Bone marrow (tissue), 2 donors: ENCODE measurements at regions not wholly inside any gene's neighbourhood (a gene's known extent, or its start where the extent isn't known, plus 50 kb on each side); places are given as distances from the start of the nearest gene placed in this dataset.

Experiments used
- DNase-seq, 2 donors: peaks; one replicate each; lab custom pipeline; 2025; lab: John Stamatoyannopoulos, UW

- DNase-seq: no peak
Observed at GRCh38 chr2:64338910-64339500, 115.0 kb upstream of the LGALSL start.

- no peak for DNase-seq
Observed at GRCh38 chr2:64341461-64341860, 112.5 kb upstream of the LGALSL start.

- DNase-seq: no peak
Observed at GRCh38 chr2:64342195-64343099, 111.5 kb upstream of the LGALSL start.

GRCh38 chr2:64344999-64345576 lies 108.9 kb upstream of the LGALSL start:
- DNase-seq: no peak

GRCh38 chr2:64345998-64346397 lies 108.0 kb upstream of the LGALSL start:
- no peak for DNase-seq

GRCh38 chr2:64348386-64349130 lies 105.4 kb upstream of the LGALSL start:
- no peak for DNase-seq

DNA sequence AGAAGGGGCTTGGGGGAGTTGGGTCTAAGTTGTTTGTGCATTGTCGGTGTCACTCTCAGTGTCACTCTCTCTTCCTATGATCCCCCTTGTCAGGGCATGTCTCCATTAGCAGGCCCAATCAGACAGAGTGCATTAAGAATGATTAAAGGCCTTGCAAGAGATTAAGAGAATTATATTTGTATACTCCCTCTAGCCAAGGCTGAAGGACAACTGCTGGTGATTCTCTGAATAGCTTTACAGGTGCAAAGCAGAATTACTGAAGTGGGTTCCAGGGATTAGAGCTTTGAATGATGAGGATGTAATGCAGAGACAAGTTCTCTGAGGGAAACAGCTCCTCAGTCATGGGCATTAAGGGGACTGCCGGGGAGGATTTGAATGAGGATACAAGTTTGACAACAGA lies 104.8 kb upstream of the LGALSL start:
- no peak for DNase-seq

DNA sequence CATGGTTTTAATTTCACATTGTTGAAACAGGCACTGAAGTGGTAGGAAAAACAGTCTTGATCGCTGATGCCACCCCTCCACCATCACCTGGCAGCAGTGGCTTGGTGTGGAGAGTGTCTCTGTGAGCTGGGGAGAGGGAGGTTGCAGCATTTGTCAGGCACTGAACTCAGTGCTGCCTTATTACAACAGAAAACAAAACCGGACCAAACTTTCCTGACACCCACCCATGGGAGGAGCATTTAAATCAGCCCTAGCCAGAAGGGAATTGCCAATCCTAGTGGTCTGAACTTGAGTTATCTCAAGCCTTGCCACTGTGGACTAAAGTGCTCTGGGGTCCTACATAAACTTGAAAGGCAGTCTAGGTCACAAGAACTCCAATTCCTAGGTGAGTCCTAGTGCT lies 103.0 kb upstream of the LGALSL start:
- DNase-seq: no peak

- DNase-seq: no peak
Observed at GRCh38 chr2:64352292-64352691, 101.7 kb upstream of the LGALSL start.

DNA sequence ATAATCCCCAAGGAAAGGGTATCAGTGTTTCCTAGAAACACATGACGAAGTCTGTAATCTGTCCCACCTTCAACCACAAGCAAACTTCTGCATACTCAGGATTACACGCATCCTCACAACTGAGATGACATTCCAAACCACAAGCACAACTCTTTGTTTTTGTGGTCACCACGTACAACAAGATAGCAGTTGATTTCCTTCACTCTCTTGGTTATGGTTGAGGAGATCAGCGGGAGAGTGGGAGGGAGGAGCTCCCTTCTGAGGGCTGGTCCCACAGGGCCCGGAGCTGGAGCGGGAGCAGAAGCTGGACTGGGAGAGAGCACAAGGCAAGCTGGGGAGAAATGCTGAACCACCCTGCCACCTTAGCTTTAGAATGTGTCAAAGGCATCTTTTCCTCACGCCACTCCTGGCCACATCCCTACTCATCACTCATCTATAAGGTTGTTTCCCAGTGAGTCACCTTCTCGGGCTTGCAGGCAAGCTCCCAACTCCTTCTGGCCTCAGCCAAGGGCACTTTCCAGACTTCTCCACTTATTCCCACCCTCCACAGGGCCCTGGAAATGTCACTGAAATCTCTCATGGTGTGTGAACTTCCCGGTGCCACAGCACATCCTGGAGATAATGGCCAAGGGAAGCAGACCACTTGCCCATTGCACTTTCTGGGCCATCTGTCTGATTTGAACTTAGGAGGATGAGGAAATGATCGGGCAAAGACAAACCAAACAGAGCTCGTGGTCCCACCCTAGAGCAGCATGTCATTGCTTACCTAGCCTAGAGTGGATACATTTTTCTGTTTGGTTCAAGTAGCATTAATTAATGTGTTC lies 98.9 kb upstream of the LGALSL start:
- no peak for DNase-seq

GRCh38 chr2:64356906-64357305 lies 97.1 kb upstream of the LGALSL start:
- no peak for DNase-seq

DNA sequence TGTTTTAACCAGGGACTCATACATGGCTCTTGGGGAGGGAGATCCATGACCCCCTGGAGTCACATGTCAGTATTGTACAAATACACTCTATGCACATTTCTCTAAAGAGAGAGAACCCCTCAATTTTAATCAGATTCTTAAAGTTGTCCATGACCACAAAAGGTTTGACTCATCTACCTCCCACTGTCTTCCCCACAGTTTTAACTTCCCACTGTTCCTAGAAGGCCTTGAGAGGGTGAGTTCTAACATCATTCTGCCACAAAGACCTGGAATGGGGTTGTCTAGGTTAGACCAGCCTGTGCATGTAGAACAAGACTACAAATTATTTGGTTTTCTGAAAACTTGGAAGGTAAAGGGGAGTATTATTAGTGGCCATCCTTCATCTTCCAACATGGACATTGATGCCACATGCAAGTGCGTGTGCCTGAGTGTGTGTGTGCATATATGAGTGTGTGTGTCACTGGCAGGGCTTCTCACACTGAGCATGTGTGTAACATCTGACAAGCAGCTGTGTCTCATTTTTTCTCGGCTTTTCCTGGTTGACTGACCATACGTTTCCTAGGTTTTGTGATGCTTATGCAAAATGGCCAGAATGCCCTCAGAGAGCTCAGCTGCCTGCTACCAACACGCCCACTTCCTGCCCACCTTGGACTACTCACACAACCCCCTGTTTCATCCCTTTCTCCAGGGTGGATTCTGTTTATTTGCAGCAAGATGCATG lies 94.6 kb upstream of the LGALSL start:
- no peak for DNase-seq

GRCh38 chr2:64359892-64360657 lies 93.9 kb upstream of the LGALSL start:
- no peak for DNase-seq

DNA sequence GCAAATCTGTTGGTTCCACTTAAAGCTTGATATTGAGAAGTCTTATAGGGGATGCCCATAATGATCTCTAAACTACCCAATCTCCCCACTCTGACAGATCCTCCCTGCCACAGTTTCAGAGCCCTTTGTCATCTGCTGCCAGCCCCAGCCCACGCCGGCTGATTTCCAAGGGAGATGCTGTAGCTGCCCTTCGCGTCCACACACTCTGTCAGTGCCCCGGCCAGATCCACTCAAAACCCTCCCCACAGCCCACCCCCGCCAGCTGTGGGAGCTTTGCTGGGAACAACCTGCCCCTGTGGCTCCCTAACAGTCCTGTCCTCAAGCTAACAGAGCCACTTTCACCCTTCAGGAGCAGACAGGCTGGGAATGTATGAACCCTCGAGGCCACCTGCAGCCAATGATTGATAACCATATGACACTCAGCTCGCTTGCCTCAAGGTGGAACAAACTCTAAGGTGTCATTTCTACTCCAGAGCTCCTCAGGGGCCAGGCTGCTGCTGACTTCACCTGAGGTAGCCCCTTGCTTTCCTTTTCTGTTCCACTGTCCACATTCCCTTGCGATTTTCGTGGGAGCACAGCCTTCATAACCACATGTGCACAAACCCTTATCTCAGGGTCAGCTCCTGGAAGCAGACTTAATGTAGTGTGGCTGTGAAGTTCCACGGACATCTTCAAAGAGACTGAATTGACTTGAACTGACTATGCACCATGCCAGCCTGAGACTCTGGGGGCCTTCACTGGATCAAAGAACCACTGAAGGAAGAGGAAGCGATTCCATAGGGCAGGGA lies 92.6 kb upstream of the LGALSL start:
- DNase-seq: no peak

GRCh38 chr2:64362562-64363026 lies 91.4 kb upstream of the LGALSL start:
- no peak for DNase-seq

DNA sequence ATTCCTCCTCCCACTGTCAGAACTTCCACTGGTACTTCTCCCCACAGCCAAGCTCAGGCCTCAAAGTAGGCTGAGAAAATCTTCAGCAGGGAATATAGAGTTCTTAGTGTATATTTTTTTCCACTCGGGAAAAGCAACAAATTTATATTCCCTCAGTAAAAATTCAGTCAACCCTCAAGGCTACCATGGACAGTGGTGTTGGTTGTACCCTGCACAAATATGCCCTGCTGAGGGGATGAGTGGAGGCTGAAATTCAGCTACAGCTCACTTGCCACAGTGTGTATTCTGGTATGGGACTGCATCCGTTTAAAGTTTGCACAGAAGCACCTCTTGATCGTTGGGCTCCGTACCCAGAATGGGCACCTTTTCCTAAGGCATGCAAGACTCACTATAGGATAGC lies 90.8 kb upstream of the LGALSL start:
- no peak for DNase-seq

DNA sequence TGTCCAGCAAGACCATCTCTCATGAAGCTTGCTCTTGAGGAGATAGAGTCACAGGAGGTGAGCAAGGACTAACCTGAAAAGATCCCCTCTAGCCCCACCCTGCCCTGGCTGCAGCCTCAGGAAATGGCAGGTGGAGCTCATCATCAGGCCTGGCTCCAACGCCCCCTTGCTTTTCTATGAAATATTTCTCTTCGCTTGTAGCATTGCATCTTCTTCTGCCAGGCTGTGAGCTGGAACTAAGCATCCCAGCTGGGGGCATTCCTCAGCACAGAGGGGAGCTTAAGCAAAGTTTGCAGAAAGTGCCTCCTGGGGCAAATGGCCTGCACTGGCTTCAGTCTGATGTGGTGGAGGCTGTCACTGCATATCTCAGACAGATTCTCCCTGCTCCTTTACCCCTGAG lies 90.1 kb upstream of the LGALSL start:
- no peak for DNase-seq

GRCh38 chr2:64367444-64368232 lies 86.3 kb upstream of the LGALSL start:
- DNase-seq: no peak
